ENCODE measurements at regions not wholly inside any gene's neighbourhood (a gene's known extent, or its start where the extent isn't known, plus 50 kb on each side); places are given as distances from the start of the nearest gene placed in this dataset.

GRCh38 chr12:58104351-58104755 is 163.0 kb downstream of the ATP23 start:
- H3K4me3 ChIP-seq (ENCODE audit: low read depth in 1 of 2, low read length in 2 of 2): no peak overlapping the region
- no peaks in the 10 kb centered on the region for H3K36me3 ChIP-seq (ENCODE audit: insufficient read depth, low read length)
- no peaks in the 10 kb centered on the region for H3K4me1 ChIP-seq (ENCODE audit: insufficient read depth, low read length)
- no peak overlapping the region for H3K9ac ChIP-seq (ENCODE audit: low read depth, low read length)
- ATAC-seq (ENCODE audit: insufficient read depth, low read depth): no peak
- no peak overlapping the region for H3K4me2 ChIP-seq (ENCODE audit: insufficient read depth, low read length)
- H3K27me3 ChIP-seq (ENCODE audit: insufficient read depth, low read length, poor library complexity): no peaks in the 10 kb centered on the region
- no peak for DNase-seq
- no peaks in the 10 kb centered on the region for H4K20me1 ChIP-seq (ENCODE audit: insufficient read depth, low read length)
- H3K27ac ChIP-seq (ENCODE audit: low read length): no peak overlapping the region
- no peak overlapping the region for H2AFZ ChIP-seq (ENCODE audit: low read depth, low read length)
- no peak for TF ChIP-seq EZH2 (IDR thresholded peaks at IDR 0.05; ENCODE audit: borderline replicate concordance, low read depth, low read length, severe bottlenecking)
- H3K9me3 ChIP-seq (ENCODE audit: insufficient read depth, low read length, severe bottlenecking): no peaks in the 10 kb centered on the region
- no peaks in the 10 kb centered on the region for H3K79me2 ChIP-seq (ENCODE audit: insufficient read depth, low read length)

- Histone ChIP-seq H3K9ac (ENCODE audit: low read depth, low read length) (no peak overlapping the region), H3K27me3 (ENCODE audit: insufficient read depth, low read length, poor library complexity) (no peaks in the 10 kb centered on the region), H3K27ac (ENCODE audit: low read length) (no peak overlapping the region), H3K4me3 (ENCODE audit: low read depth in 1 of 2, low read length in 2 of 2) (no peak overlapping the region), H3K9me3 (ENCODE audit: insufficient read depth, low read length, severe bottlenecking) (no peaks in the 10 kb centered on the region), H3K36me3 (ENCODE audit: insufficient read depth, low read length) (no peaks in the 10 kb centered on the region), H3K79me2 (ENCODE audit: insufficient read depth, low read length) (no peaks in the 10 kb centered on the region), H4K20me1 (ENCODE audit: insufficient read depth, low read length) (no peaks in the 10 kb centered on the region), H2AFZ (ENCODE audit: low read depth, low read length) (no peak overlapping the region), H3K4me1 (ENCODE audit: insufficient read depth, low read length) (no peaks in the 10 kb centered on the region), H3K4me2 (ENCODE audit: insufficient read depth, low read length) (no peak overlapping the region)
- no peak for TF ChIP-seq EZH2 (IDR thresholded peaks at IDR 0.05; ENCODE audit: borderline replicate concordance, low read depth, low read length, severe bottlenecking)
- ATAC-seq (ENCODE audit: insufficient read depth, low read depth) (no peak), DNase-seq (no peak)
Observed at GRCh38 chr12:58105225-58106119, 164.1 kb downstream of the ATP23 start.

GRCh38 chr12:58106195-58106594 is 164.8 kb downstream of the ATP23 start:
- Histone ChIP-seq H4K20me1 (ENCODE audit: insufficient read depth, low read length) (no peaks in the 10 kb centered on the region), H2AFZ (ENCODE audit: low read depth, low read length) (no peak overlapping the region), H3K27ac (ENCODE audit: low read length) (no peak overlapping the region), H3K4me2 (ENCODE audit: insufficient read depth, low read length) (no peak overlapping the region), H3K4me3 (ENCODE audit: low read depth in 1 of 2, low read length in 2 of 2) (no peak overlapping the region), H3K27me3 (ENCODE audit: insufficient read depth, low read length, poor library complexity) (no peaks in the 10 kb centered on the region), H3K79me2 (ENCODE audit: insufficient read depth, low read length) (no peaks in the 10 kb centered on the region), H3K4me1 (ENCODE audit: insufficient read depth, low read length) (no peaks in the 10 kb centered on the region), H3K9me3 (ENCODE audit: insufficient read depth, low read length, severe bottlenecking) (no peaks in the 10 kb centered on the region), H3K9ac (ENCODE audit: low read depth, low read length) (no peak overlapping the region), H3K36me3 (ENCODE audit: insufficient read depth, low read length) (no peaks in the 10 kb centered on the region)
- DNase-seq: no peak
- no peak for TF ChIP-seq CTCF (IDR thresholded peaks at IDR 0.05; ENCODE audit: borderline replicate concordance, extremely low read depth, low read length, poor library complexity, severe bottlenecking)
- no peak for TF ChIP-seq EZH2 (IDR thresholded peaks at IDR 0.05; ENCODE audit: borderline replicate concordance, low read depth, low read length, severe bottlenecking)
- no peak for ATAC-seq (ENCODE audit: insufficient read depth, low read depth)

GRCh38 chr12:58117201-58117600 is 175.8 kb downstream of the ATP23 start:
- Histone ChIP-seq H4K20me1 (ENCODE audit: insufficient read depth, low read length) (no peaks in the 10 kb centered on the region), H3K27me3 (ENCODE audit: insufficient read depth, low read length, poor library complexity) (no peaks in the 10 kb centered on the region), H3K9me3 (ENCODE audit: insufficient read depth, low read length, severe bottlenecking) (no peaks in the 10 kb centered on the region), H3K79me2 (ENCODE audit: insufficient read depth, low read length) (no peaks in the 10 kb centered on the region), H3K27ac (ENCODE audit: low read length) (no peak overlapping the region), H3K4me2 (ENCODE audit: insufficient read depth, low read length) (no peak overlapping the region), H3K9ac (ENCODE audit: low read depth, low read length) (no peak overlapping the region), H3K36me3 (ENCODE audit: insufficient read depth, low read length) (no peaks in the 10 kb centered on the region), H3K4me1 (ENCODE audit: insufficient read depth, low read length) (peaks cover 7% of the 10 kb centered on the region; the same call in 1 of the 2 replicates), H2AFZ (ENCODE audit: low read depth, low read length) (no peak overlapping the region), H3K4me3 (ENCODE audit: low read depth in 1 of 2, low read length in 2 of 2) (no peak overlapping the region)
- ATAC-seq (ENCODE audit: insufficient read depth, low read depth) (peak; percentile 78), DNase-seq (peak; percentile 21)
- TF ChIP-seq CTCF (IDR thresholded peaks at IDR 0.05; ENCODE audit: borderline replicate concordance, extremely low read depth, low read length, poor library complexity, severe bottlenecking): no peak
- no peak for TF ChIP-seq EZH2 (IDR thresholded peaks at IDR 0.05; ENCODE audit: borderline replicate concordance, low read depth, low read length, severe bottlenecking)
